Hematopoietic multipotent progenitor cell treated with erythropoietin and hydrocortisone succinate and interleukin-3 and kit ligand, for 17 days (in vitro differentiated cells): ENCODE measurements at regions not wholly inside any gene's neighbourhood (a gene's known extent, or its start where the extent isn't known, plus 50 kb on each side); places are given as distances from the start of the nearest gene placed in this dataset.

Source experiments
- DNase-seq: peaks from one replicate; pipeline ENCODE4 v3.0.0-alpha.2; 2015; ENCODE audit warnings: low spot score

DNA sequence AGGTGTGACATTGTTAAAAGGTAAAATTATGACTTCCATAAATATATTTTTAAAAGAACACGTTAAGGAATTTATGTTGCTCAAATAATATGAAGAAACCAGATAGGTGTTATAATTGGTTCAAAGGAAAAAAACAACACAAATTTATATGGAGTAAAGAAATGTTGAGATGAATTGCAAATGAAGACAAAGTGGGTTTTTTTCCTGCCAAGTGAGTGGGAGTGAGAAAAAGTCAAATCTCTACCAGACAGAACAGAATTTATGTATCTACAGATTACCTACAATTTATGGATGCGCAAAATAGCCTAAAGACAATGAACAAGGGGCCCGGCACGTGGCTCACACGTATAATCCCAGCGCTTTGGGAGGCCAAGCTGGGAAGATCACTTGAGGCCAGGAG is 159.7 kb upstream of the SLC1A4 start:
- no peak for DNase-seq

DNA sequence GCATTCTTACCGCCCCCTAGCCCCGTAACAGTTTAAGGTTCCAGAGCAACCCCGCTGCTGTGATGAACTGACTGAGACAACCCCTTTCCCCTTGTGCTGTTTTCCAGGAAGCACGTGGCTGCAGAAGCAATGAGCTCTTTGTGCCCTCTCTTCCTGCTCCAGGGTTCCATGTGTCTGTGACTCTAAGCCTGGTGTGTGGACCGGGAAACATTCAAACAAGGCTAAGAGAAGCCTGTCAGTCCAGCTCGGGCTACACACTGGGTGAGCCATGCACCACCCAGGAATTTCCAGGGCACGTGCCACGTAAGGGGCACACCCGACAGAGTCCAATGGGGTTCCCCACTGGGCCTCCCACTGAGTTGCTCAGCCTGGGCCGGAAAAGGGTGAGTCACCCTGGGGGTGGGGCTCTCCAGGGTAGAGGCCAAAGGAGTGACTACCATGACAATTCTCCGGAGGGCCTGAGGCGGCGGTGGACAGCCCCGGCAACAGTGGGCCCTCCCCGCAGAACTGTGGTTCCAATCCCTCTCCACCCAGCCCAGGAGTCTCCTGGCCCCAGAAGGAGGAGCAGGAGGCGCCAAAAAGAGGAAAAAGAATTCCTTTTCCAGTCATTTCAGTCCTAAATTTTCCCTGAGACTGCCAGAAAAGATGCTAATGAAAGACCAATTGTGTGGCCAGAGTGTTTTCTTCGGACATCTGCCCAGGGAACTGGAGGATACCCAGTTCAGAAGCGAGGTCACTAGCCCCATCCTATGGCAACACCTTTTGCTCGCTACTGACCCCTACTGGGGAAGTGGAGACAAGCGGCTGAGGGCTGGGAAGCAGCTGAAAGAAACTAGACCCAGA is 157.8 kb upstream of the SLC1A4 start:
- peak; percentile 87 for DNase-seq

DNA sequence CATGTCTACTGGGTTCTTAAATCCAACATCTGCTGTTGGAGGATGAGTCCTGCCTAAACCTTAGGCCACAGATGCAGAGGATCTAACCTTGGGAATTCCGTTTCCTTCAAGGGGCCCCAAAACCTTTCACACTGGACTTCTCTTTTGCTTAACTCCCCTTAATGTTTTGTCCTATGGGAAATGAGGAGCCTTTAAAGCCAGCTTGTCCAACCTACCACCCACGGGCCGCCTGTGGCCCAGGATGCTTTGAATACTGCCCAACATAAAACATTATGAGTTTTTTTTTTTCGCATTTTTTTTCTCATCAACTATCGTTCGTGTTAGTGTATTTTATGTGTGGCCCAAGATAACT is 157.2 kb upstream of the SLC1A4 start:
- DNase-seq = no peak

DNA sequence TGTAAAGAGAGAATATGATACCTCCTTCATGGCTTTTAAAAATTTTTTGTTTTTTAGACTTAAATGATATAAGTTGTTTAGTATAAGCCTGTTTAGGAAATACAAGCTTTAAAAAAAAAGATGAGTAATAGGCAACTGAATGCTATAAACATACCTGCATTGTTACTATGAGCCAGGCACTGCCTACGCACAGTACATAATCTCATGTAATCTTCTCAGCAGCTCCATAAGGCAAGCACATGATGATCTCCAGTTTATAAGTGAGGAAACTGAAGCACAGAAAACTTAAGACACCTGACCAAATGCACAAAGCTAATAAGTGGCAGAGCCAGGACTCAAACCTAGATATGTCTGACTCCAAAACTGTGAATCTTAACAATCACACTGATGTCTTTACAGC is 156.3 kb upstream of the SLC1A4 start:
- no peak for DNase-seq

DNA sequence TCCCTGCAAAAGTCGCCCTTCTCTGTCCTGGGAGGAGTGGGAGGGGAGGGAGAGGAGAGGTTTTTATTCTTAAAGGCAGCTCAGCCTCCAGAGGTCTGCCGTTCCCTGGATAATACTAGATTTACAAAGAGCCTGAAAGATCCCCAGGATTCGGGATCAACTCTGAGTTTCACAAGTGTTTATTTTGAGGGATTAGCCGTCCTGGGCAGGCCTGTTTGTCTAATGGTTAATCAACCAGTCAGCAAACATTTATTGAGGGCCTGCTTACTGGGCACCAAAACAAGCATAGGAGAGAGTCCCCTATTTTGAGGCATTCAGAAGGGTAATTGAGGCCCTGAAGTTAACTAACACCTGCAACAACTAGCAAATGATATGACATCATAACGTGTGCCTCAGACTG is 152.6 kb upstream of the SLC1A4 start:
- no peak for DNase-seq

DNA sequence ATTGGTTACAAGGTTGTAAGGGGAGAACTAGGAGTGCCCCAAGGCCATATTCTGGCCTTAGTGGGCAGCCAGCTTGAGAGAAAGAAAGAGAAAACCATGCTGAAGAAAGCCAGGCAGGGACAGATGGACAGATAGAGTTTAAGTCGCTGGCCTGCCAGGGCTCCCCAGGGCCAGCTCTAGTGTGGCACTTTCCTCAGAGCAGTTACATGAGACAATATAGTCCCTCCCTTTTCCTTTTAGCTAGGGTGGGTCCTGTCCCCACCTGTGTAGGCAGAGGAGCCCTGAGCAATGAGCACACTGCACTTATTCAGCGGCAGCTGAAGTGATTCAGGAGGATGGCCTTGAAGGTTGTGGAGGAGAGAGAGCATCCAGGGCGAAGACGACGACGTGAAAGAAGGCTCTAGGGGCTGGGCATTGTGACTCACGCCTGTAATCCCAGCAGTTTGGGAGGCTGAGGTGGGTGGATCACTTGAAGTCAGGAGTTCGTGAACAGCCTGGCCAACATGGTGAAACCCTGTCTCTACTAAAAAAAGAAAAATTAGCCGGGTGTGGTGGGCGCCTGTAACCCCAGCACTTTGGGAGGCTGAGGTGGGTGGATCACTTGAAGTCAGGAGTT is 152.0 kb upstream of the SLC1A4 start:
- DNase-seq = no peak

DNA sequence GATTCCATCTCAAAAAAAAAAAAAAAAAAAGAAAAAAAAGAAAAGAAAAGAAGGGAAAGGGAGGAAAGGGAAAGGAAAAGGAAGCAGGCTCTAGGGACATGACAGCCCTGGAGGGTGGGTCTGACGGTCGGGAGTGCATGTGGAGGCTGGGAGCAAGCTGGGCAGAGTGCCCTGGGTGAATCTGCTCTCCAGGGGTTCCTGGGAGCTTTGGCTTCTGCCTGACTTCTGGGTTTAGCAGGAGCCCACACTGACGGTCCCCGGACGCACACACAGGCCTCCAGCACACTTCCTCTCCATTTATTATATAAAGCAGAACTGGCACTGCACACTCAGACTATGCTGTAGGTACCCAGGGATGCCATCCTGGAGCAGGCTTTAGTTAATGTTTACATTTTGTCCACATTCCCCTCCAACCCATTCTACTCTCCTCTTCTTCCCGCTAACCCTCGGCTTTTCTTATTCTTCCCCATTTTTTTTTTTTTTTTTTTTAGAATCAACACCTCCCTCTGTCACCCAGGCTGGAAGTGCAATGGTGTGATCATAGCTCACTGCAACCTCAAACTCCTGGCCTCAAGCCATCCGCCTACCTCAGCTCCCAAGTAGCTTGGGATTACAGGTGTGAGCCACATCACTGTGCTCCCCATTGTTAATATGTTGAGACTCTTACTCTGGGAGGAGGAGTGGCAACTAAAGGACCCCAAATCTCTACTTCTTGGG is 151.1 kb upstream of the SLC1A4 start:
- DNase-seq = no peak

DNA sequence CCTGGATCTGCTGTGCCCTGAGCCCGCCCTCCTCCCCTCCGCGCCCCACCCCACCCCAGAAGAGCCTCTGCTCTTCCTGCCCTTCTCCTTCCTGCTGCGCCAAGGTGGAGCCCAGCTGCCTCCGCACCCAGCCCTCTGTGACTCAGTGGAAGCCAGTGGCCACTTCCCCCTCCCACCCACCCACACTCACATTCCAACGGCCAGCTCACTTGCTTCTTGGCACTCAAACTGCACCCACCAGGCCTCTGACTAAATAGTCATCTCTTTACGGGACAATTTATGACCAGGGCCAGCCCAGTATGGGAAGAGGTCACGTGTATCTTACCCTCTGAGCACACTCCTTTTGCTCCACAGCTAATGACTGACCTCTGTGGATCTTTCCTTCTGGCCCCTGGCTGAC is 150.4 kb upstream of the SLC1A4 start:
- no peak for DNase-seq

DNA sequence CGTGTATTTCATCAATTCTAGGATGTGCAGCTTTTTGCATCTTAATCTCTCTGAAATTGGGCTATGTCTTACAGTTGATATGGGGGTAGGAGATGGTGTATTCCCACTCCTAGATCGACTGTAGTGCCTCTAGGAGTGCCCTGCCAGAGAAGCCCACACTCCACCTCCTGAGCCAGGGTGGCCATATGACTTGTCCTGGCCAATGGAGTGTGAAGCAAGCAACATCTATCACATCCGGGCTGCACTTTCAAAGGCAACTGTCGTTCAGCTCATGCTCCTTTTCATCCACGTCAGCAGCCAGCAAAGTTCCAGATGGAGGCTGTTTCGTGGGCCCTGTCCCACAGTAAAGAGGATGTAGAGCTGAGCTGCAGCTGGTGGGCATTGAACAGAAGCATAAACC is 149.4 kb upstream of the SLC1A4 start:
- no peak for DNase-seq

DNA sequence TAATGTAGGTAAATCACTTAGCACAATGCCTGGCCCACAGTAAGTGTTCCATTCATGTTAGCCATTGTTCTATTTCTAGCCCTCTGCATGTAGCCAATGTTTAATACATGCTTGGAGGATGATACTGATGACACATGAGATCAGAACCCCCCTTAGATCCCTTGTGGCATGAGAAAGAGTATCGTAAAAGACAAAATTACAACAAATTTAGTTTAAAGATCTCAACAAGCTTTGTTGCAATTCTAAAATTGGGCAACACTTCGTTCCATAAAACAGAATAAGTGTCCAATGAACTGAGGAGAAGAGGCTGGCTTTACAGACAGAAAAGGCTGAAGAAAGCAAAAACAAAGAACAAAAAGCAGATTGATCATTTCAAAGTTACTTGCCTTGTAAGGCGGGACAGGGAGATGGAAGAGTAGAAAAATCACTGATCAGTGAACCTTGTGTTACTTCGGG is 148.7 kb upstream of the SLC1A4 start:
- DNase-seq = no peak

DNA sequence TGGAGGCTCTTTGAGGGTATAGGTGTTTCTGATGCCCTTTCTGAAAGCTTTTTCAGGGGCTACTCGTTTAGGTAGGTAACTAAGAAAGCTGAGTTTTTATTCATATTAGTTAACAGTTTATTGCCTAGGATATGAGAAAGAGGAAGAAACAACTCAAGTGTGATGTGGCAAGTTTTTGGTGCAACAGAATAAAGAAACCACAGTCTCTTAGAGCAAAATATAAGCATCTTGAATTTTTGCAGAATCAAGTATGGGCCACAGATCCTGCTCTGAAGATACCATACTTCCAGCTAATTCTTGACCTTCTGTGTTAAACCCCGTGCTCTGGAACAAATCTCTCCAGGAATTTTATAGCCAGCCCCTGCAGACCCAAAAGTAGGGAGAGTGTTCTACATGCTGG is 147.7 kb upstream of the SLC1A4 start:
- DNase-seq = no peak

DNA sequence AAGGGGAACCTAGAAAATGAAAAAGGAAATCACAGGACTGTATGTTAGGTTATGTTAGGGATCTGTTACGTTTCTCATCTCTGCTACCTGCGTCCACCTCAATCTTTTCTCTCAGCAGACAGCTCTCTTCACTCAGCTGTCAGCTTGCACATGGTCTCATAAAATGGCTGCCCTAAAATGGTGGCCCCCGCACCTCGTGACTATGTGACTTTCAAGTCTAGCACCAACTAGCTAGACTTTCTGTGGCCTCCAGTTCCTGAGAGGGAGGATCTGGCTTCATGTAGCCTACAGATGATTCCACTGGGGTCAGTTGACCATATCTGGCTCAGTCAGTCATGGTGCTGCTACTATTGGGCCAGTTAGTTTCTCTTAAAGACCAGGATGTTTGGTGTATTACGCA is 147.2 kb upstream of the SLC1A4 start:
- no peak for DNase-seq

DNA sequence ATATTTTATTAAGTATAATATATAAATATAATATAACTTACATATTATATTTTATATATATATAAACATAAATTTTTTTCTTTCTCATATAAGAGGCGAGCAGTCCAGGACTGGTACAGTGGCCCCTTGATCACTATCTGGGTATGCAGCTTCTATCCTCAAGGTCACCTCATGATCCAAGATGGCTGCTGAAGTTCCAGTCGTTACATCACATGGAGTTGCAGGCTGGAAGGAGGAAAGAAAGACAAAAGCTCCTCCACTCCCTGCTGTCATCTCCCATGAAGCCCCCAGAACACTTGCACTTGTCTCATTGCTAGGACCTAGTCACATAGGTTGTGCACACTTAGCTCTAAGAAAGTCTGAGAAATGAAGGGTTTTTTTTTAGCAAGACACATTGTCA is 145.1 kb upstream of the SLC1A4 start:
- DNase-seq = no peak

DNA sequence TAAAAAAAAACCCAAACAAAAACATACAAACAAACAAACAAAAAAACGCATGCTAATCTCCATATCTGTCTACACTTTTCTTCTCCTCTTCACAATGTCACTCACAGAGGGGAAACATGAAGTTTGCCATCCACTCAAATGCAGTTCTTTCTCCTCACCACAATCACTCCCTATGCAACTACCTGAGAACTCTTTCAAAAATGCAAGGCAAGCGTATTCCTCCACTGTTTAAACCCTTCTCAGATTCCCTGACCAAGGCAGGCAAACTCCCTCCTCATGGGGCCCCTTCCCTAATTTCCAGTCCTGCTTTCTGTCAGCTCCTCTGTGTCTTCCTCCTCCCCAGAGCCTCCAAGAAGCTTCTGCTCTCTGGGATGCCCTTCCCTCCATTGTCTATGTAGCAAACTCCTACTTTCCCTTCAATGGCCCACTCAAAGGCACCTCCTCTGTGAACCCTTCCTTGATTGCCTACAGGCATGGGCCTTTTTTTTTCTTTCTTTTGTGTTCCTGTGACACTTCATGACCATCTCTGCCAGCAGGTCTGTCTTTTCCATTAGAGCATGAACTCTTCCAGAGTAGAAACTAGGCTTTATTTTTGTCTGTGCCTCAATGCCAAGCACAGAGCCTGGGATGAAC is 143.8 kb upstream of the SLC1A4 start:
- DNase-seq = no peak

DNA sequence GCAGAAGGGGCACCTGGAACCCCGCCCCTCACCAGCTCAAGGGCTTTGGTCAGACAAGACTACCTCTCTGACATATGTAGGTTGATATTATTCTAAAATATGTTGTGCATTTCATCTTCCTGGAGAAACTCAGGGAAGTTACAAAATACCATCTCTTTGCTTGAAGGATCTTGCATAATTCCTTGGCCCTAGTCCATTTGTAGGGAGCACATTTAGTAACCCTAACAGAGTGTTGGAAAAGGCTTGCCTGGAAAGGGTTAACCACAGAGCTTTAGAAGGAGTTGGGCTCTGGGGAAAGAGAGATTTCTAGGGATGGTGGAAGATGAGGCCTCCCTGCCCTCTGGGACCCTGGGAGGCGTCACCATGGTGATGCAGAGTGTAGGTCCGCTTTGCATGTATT is 143.0 kb upstream of the SLC1A4 start:
- no peak for DNase-seq

DNA sequence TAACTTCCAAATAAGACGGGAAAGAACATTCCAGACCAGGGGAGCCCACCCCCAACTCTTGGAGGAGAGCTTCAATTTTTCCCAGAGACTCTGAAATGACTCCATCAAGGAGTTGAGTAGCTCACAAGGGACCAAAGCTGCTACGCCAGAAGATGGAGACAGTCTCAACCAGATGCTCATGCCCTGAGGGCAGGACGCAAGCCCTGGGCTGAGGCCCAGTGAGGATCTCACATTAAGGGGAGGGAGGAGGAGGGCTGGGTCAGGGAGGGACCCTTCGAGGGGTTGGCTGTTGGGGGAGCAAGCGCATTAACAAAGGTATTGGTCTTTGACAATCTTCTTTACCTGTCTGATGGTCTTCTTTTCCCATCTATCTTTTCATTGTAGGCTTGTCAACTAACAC is 141.3 kb upstream of the SLC1A4 start:
- DNase-seq = no peak

DNA sequence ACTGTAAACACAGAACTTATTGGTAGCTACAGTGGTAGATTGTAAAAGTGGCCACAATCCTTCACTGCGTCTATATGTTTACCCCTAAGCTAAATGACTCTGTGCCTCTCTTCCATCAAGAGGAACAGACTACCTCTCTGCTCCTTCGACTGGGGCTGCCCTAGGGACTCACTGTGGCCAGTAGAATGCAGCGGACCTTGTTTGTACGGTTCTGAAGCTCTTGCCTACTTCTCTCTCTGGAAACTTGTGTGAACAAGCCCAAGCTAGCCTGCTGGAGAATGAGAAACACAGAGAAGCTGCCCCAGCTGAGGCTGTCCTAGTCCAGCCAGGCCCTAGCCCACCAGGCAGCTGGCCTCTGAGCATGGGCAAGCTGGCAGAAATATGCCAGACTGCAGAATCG is 140.8 kb upstream of the SLC1A4 start:
- DNase-seq = no peak

DNA sequence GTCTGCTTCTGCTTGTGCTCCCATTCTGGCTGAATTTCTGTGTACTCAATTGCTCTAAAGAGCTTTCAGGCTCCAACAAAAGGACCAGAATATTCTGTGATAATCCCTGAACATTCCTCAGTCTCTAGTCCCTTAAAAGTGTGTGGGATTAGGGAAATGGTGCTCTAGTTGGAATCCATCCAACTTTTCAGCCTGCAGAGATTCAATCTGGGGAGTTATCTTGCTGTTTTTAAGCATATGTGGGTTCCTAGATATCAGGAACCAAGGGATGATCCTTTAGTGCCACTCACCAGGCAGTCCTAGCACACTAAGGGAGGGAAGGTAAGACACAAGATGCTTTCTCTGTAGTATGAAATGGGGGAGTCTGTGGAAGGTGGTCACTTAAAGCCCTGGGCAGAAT is 140.3 kb upstream of the SLC1A4 start:
- no peak for DNase-seq

DNA sequence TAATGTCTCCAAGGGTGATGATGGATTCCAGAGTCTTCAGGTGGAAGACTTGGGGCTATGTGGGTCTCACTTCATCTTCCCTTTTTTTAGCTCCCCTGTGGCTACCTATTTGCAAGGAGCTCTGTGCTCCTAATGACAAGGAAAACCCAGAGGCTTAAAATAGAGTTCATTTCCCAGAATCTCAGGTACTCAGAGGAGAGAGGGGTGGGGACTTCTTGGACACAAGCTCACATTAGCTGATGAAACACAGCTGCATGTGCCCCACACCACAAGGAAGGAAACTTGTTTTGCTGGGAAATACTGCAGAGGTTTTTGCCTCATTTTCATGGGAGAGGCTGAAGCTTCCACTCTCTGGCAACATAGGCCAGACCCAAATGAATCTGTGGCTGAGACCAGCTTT is 138.6 kb upstream of the SLC1A4 start:
- DNase-seq = no peak

DNA sequence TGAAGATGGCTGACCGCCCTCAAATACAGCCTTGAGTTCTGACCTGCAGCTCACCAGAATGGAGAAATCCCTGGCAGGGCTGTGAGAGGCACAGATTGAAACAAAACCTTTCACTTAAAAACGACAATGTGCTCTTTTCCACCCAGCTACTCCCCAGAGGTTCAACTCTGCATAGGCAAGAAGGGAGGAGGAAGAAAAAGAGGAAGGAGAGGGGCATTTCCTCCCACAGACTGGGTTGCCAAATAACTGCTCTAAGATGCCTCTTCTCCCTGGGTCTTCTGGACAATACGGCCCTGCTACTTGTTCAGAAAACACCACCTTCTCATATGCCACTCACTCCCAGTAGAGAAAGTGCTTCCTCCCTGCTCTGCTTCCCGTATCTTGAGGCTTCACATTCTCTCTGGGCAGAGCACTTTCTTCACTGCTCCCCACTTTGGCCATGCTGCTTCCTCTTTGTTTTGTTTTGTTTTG is 136.4 kb upstream of the SLC1A4 start:
- no peak for DNase-seq

DNA sequence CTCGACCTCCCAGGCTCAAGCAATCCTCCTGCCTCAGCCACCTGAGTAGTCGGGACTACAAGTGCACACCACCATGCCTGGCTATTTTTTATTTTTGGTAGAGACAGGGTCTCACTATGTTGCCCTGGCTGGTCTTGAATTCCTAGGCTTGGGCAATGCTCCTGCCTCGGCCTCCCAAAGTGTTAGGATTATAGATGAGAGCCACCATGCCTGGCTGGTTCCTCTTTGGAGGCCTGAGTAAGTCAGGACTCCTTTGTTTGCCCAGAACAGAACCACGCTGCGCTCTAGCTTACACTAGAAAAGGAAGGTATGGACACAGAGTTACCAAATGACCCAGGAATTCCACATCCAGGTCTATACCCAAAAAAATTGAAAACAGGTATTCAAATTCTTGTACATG is 135.9 kb upstream of the SLC1A4 start:
- no peak for DNase-seq

DNA sequence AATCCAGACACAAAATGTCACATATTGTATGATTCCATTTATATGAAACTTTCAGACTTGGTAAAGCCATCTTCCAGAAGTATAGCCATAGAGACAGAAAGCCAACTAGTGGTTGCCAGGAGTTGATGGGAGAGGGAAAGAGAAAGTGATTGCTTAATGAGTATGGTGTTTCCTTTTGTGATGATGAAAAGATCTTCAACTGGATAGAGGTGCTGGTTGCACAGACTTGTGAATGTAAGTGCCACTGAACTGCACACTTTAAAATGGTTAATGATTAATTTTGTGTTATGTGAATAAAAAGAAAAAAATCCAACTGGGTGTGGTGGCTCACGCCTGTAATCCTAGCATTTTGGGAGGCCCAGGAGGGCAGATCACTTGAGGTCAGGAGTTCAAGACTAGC is 135.3 kb upstream of the SLC1A4 start:
- no peak for DNase-seq

DNA sequence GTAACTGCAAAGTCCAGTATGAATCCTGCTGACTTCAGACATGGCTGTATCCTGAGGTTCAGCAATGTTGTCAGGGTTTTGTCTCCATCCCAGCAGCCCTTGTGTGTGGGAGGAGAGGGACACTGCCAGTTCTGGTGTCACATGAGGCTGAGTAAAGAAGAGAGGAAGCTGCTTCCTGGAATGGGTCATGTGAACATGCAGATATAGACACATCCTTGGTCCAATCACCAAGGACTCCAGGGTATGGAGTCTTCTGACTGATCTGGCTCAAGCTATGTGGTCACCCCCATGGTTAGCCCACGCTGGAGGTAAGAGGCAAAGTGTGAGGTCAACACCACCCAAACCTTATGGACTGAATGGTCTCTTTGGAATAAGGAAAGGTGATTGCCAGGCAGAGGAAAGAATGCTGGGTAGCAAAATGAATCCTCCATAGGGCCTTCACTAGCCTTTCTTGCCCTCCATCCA is 134.4 kb upstream of the SLC1A4 start:
- DNase-seq = no peak
